ENCODE measurements at regions not wholly inside any gene's neighbourhood (a gene's known extent, or its start where the extent isn't known, plus 50 kb on each side); places are given as distances from the start of the nearest gene placed in this dataset.

GRCh38 chr18:46338205-46338604, 234.0 kb downstream of the HAUS1 start:
- no peak for TF ChIP-seq CTCF (IDR thresholded peaks at IDR 0.05; ENCODE audit: insufficient read depth, low read depth, low read length)
- no peak for TF ChIP-seq EZH2 (IDR thresholded peaks at IDR 0.05; ENCODE audit: insufficient read depth, low read length)

Data from astrocyte (in vitro differentiated cells and primary cell).